Right renal cortex interstitium (tissue), 3 donors: ENCODE measurements at regions not wholly inside any gene's neighbourhood (a gene's known extent, or its start where the extent isn't known, plus 50 kb on each side); places are given as distances from the start of the nearest gene placed in this dataset.

Experiments
- DNase-seq, 3 donors: peaks; one replicate each; pipeline ENCODE4 v3.0.0-alpha.2; 2013; ENCODE audit warnings: low read depth in 3 of 3, low spot score in 2 of 3

DNA sequence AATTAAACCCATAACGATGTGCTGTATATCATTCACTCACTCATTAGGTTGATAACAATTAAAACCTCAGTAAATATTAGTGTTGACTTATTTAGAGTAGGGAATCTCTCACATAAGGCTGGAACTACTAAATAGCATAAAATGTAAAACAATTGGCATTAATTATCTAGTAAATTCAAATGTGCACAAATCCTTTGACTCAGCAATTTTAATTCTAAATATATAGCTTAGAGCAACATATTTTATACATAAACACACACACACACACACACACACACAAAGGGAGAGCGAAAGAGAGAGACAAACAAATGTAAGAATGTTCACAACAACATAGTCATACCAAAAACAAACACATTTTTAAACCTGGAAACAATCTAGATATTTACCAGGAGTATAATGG, 443.1 kb upstream of the KCNH7 start:
- no peak for DNase-seq

DNA sequence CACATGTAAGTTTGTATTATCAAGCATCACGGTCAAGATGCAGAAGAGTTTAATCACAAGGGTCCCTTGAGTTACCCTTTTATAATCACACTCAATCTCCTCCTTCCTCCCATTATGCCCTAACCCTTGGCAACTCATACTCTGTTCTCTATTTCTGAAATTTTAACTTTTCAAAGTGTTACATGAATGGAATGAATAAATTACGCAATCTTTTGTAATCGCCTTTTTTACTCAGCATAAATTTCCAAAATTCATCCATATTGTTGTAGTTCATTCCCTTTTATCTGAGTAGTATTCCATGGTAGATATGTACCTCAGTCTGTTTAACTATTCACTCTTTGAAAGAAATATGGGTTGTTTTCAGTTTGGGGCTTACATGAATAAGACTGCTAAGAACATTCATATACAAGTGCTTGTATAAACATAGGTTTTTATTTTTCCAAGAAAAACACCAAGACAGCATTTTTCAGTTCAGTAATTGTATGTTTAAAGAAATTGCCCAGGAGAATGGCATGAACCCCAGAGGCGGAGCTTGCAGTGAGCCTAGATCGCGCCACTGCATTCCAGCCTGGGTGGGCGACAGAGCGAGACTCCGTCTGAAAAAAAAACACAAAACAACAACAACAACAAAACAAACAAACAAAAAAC, 430.9 kb upstream of the KCNH7 start:
- DNase-seq: no peak

DNA sequence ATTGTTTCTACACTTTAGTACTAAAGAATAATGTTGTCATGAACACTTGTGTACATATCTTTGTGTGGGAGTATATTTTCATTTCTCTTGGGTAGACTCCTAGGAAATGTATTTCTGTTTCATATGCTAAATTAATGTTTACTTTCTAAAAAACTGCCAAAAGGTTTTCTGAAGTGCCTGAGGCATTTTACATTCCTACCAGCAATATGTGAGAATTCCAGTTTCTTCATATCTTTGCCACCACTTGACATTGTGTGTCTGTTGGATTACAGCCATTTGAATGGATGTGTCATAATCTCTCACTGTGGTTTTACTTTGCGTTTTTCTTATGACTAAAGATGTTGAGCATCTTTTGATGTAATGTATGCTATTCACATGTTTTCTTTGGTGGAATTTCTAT, 428.2 kb upstream of the KCNH7 start:
- DNase-seq: no peak

DNA sequence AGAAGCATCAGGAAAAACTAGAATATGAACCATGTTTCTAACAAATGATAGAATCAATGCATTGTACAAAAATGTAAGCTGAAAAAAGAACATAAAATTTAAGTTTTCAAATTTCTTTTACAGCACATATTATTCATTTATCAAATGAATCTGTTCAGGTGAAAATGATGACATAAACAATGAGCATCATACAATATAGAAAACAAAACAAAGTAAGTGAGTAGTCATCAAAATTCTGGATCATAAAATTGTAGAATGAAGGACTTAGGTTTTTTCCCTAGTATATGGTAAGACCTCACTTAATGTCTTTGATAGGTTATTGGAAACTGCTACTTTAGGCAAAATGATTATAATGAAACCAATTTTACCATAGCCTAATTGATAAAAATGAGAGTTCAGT, 427.0 kb upstream of the KCNH7 start:
- DNase-seq: no peak

DNA sequence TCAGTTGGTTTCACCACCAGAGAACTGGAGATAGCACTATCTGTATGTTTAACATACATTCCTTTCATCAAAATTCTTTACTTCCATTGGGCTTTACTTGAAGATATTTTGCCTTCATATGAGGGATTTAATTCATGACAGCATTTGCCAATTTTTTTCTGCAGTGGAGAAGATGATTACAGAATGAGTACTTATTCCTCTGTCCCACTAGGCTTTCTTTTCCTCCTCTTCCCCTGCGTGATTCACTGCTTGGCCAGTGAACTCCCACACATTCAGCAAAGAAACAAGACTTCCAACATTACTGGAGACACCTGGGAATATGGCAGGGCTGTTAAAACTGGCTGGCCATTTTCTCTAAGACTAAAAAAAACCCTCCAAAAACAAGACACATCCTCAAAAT, 425.8 kb upstream of the KCNH7 start:
- DNase-seq: no peak

DNA sequence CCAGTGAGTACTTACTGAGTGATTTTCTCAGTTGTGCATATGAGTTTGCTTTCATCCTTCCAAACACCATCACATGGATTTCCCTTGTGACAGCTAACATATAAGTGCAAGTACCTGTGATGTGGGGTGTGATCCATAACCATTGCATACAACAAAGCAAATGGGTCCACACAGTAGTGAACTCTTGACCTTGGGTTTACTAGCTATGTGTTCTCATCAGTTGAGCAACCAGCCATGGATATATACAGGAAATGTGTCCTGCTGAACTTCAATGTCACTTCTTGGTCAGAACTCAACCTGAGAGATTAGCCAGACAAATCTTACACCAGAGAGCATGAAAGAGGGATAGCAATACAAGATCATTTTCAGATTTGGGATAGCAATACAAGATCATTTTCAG, 420.9 kb upstream of the KCNH7 start:
- DNase-seq: no peak

DNA sequence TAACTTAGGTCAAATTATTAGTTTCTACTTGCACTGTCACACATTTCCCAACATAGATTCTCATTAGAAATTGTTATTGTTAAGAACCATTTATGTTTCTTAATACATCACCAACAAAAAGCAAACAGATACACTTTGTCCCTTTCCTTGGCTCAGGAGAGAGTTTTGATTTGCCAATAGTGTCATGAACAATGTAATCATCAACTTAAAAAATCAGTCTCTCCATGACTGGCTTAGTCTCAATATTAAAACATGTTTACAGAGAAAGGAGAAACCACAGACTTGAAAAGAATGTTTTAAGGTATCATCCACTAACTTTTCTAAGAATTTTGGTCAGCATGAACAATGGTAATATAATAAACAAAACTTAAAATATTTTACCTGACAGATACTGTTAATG, 416.5 kb upstream of the KCNH7 start:
- no peak for DNase-seq

DNA sequence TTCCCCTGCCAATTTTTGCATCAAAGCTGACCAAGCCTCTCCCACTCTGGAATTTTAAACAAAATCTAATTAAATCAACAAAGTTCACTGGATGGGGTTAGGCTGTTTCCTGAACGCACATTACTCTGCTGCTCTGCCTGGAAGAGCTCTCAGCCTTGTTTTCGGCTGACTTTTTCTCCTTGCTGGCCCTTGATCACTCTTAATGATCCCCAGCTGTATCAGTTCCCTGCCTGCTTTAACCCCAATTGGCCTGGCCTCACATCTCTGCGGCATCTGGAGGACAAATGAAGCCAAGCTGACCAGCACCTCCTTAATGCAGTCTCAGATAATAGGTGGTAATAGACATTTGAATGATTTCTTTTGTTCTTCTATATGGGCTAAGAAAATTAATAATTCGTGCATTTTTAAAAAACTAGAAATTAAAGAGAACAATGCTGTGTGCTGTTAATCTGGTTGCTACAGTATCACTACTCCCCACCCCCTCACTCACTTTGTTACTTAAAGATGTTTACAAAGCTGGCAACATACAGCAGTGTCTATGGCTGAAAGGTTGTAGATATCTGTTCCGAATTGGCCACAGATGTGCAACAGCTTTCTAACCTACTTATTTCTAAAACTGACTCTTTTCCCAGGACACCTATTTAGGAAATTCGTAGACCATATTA, 415.2 kb upstream of the KCNH7 start:
- no peak for DNase-seq

DNA sequence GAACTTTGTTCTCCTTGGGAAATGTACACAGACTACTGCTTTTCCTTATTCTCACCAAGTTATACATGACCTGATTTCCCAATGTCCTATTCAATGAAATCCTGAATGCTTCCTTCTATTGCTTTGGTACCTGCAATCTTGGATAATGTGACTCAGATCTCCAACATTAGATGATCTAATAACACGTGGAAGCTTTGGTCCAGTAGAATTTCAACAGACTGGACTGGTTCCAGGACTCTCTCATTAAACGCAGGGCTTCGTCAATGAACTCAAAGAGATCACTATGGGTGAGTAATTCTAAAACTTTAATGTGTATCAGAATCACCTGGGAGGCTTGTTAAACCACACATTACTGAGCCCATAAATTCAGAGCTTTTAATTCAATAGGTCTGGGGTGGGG, 413.6 kb upstream of the KCNH7 start:
- DNase-seq: no peak

DNA sequence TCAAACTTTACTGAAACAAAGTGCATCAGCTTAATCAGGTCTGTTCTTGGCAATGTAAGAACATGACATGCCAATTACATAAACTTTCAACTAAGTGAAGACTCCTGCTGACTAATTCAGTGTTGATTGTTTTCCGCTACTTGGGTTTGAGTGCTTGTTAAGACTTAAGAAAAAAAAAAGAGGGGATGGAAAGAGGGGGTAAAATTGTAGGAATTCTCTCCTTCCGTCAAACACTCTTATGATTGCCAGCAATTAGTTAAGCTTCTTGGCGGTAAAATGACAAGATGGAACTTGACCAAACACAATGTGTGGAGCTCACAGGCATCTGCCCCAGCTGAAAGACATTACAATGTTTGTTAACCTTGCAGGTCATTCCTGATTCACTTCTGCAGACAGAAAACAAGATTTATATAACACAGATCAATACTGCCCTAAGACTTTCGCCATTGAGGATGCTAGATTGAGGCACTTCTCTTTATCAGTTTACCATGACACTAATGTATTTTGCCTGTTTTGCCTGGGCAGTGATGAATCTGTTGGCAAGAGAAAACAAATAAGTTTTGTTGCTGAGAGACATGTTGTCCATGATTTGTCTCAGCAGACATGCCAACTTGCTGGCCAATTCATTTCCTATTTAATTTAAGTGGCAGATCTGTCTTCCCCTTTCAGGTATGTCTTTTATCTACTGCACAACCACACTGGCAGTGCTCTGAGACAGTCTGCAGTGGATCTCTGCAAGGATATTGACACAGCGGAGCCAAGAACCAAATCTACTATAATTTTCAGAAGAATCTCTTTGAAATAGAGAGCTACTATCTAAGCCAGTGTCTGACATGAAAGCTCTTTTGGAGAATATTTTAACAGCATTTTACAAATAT, 410.0 kb upstream of the KCNH7 start:
- DNase-seq: no peak

DNA sequence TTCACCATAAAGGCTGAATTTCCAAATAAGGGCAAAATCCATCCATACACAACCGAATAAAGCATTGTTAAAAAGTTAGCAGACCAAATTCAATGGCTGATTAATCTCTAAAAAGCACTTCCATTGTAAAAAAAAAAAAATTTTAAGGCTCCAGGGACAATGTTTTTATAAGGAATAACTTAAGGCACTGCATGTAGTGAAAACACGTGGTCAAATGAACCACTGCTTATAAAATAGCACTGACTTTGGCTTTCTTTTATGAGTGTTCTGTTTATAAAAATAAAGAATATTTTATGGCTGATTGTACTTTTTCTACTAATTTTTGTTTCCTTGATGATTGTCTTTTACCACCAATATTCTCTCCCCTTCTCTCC, 409.3 kb upstream of the KCNH7 start:
- DNase-seq: no peak

DNA sequence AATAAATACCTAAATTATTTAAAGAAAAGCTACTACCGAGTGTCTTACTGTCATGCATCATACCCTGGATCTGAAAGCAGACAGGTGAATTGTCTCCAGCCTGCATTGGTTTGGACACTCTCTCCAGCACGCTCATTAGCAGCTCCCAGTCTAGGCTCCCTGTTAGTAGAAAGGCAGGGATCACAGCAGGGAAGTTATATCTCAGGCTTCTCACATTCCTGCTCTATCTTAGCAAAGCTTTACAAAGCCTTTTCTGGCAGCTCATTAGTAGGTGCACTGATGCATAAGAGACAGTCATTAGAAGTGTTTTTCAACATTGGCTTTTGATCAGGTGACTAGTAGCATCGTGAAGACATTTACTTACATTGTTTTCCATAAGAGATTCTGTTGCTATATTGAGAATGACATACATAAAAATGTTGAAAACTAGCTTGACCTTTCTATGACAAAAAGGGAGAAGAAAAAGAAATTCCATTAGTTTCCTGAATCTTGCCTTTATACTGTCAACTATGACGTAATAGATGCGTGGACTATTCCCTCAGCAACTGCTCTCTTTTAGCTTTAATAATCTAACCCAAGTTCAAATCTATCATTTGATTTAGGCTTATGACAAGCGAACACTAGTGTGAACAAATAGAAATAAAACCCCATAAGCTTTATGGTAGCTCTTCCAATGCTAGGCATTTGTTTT, 408.7 kb upstream of the KCNH7 start:
- DNase-seq: no peak

DNA sequence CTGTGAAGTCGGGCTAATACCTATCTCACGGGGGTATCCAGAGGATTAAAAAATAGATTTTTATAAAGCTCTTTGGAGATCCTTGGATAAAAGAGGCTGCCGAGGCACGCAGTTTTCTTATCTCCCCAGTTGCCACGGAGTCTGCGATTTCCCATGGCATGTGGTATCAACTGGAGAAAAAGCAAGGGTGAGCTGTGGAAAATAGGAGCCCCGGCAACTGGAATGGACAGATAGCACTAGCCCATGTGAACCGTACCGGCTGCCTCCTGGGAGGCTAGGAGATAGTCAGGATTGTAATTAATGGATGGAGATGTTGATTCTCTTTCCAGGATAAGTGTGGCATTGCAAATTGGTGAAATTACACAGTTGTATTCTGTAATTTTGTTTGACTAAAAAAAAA, 407.6 kb upstream of the KCNH7 start:
- no peak for DNase-seq

DNA sequence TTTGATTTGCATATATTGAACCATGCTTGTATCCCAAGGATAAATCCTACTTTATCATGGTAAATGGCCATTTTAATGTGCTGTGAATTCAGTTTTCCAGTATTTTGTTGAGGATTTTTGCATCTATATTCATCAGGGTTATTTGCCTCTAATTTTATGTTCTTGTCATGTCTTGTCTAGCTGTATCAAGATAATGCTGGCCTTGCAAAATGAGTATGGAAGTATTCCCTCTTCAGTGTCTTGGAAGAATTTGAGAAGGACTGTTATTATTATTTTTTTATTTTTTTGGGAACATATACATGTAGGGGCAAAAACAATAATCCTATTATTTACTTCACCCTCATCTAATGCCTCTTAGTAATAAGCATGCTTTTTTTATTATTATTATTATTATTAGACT, 398.0 kb upstream of the KCNH7 start:
- no peak for DNase-seq

DNA sequence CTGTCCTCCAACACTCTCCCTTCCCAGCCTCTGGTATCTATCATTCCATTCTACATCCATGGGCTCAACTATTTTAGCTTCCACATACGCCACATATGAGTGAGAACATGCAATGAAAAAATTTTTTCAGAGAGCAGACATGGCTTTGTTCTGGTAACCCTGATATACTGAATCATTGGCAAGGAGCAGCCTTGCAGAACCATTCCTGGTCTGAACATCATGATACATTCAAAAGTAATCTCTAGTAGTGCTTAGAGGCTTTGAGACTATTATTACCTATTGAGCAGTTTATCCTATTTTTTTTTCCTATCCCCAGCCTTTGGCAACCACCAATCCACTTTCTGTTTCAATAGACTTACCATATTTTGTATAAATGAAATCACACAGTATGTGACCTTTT, 393.1 kb upstream of the KCNH7 start:
- DNase-seq: no peak

DNA sequence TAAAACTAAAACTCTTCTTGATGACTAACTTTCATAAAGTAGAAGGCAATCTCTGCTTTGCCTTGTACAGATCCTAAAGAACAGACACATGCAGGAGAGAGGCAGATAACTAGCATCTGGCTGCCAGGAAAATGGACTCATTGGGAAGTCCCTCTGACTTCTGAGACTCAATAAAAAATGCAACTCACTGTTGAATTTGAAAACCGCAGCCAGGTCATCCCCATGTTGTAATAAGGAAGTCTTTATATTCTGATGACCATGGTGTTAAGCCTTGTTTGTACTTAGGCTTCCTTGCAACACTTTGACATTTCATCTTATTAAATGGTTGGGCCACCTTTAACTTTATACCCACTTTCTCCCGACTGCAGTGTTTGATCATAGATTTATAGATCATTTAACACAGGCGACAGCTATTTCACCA, 375.1 kb upstream of the KCNH7 start:
- DNase-seq: no peak

DNA sequence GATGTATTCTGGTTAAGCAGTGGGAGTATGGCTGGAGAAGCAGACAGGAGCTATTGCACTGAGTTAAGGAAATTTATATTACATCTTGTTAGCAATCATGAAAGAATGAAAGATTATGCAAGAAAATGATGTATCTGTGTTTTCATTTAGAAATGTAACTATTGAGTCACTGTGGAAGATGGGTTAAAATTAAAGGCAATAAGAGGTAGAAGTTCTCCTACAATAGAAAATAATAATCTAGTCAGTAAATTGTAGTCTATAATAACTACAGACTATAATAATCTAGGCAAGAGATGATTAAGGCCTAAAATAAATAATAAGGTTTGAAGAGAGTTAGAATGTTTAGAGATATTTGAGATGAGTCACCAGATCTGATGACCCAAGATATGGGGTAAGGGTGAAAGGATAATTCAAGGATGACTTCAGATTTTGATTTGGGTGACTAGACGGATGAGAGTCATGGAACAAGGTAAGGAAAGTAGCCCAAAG, 371.9 kb upstream of the KCNH7 start:
- no peak for DNase-seq

DNA sequence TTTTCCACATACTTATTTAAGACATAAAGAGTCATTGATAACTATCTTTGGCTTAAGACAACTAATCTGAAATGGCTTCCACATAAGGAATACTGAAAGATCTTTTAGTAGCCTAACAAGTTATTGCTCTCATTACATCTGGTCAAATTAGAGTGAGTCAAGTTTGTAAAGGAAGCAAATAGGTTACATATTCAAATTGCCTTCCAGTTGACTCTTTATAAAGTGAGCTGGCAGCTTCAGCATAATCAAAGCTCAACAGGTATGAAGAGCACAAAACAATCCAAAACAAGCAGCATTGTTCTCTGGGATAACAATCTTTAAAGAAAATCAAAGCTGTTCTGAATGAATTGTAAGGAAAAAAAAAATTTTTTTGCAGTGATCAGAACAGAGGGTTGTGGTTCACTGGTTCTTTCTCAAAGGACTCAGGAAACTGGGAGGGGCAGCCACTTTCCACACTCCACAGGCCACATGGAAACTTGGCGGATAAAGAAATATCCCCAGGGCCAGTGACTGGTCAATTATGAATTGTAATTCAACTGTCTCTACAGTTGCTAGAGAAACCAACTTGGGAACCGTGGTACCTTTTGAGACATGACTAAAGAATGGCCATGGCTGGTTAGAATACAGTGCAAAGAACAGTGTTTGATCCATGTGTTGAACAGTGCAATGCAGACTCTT, 369.3 kb upstream of the KCNH7 start:
- DNase-seq: no peak

DNA sequence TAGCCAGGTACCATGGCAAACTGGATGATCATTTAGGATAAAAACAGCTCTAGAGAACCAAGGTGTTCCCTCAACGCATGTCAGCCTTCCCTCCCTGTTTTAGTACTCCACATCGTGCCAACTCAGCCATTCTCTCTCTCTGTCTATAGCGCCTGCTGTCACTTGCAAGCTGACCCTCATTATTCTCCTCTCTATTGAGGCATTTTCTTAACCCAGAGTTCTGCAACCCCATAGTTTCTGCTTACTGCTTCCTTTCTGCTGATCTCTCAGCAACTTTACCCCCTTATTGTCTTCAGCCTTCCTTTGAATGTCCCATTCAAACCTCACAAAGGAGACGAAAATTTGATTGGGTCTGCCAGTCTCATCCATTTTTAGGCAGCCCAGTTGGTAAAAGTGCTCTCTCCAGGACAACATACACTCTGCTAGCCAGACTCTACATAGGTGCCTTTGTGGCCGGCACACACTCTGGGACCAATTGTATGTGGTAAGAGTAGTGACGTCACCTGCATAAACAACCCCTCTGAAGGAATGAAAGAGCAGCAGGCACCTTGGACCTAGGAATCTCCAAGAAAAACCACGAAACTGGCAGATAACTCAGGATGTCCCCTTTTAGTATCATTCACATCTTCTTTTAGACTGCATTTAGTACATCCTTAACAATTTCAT, 367.2 kb upstream of the KCNH7 start:
- no peak for DNase-seq

DNA sequence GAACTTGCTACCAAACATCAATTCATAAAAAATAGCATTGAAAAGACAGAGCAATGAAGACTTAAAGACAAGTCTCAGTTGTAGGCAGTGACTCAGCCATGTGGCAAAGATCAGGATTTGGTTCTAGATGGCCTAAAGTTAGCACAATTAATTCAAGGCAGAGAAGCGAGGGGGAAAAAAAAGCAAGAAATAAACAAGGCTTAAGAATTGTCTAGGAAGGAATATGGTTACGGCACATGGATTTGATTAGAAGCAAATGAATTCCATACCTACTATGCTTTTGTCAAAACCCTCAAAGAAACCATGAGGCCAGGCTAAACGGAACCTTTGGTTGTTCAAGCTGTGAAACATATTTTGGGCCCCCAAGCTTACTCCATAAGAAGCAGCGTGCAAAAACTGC, 362.2 kb upstream of the KCNH7 start:
- DNase-seq: no peak
